Liver (tissue), 8 donors: ENCODE measurements at regions not wholly inside any gene's neighbourhood (a gene's known extent, or its start where the extent isn't known, plus 50 kb on each side); places are given as distances from the start of the nearest gene placed in this dataset.

ENCODE experiments used
- DNase-seq: peaks from one replicate; pipeline ENCODE4 v3.0.0-alpha.2; 2017; ENCODE audit warnings: low spot score
- H3K27ac ChIP-seq, 2 donors: one replicate each; pipeline ENCODE4 v1.7.0; 2013; ENCODE audit warnings: inconsistent platforms in 2 of 2, low read length in 2 of 2, control low read depth in 1 of 2, low read depth in 1 of 2, mild to moderate bottlenecking in 1 of 2
- H3K27me3 ChIP-seq, 4 donors: one replicate each; pipeline versions ENCODE4 v1.6.1 to v1.7.0; 2013; ENCODE audit warnings: low read length in 3 of 4, inconsistent platforms in 1 of 4, mild to moderate bottlenecking in 1 of 4, moderate library complexity in 1 of 4; ENCODE audit not compliant: control insufficient read depth in 4 of 4, insufficient read depth in 4 of 4
- H3K36me3 ChIP-seq, 4 donors: one replicate each; pipeline versions ENCODE4 v1.6.1 to v1.7.0; 2013; ENCODE audit warnings: low read length in 3 of 4, mild to moderate bottlenecking in 3 of 4, low read depth in 1 of 4, moderate library complexity in 1 of 4; ENCODE audit not compliant: control insufficient read depth in 4 of 4, insufficient read depth in 3 of 4
- H3K4me1 ChIP-seq, 4 donors: one replicate each; pipeline versions ENCODE4 v1.6.1 to v1.7.0; 2013; ENCODE audit warnings: low read length in 3 of 4, mild to moderate bottlenecking in 3 of 4, moderate library complexity in 1 of 4; ENCODE audit not compliant: control insufficient read depth in 4 of 4, insufficient read depth in 4 of 4
- H3K4me3 ChIP-seq, 3 donors: one replicate each; pipeline versions ENCODE4 v1.6.1 to v1.7.0; 2013; ENCODE audit warnings: low read length in 3 of 3, control low read depth in 1 of 3, low read depth in 1 of 3, mild to moderate bottlenecking in 1 of 3
- H3K9ac ChIP-seq, 2 donors: one replicate each; pipeline ENCODE4 v1.7.0; 2013; ENCODE audit warnings: low read length in 2 of 2, mild to moderate bottlenecking in 2 of 2, moderate library complexity in 2 of 2, control low read depth in 1 of 2, low read depth in 1 of 2
- H3K9me3 ChIP-seq, 4 donors: one replicate each; pipeline versions ENCODE4 v1.6.1 to v1.7.0; 2013; ENCODE audit warnings: low read length in 3 of 4; ENCODE audit not compliant: control insufficient read depth in 4 of 4
- EGR1 ChIP-seq, 2 donors: IDR thresholded peaks; 2 replicates each; pipeline ENCODE4 v1.6.1; 2016 to 2018; ENCODE audit warnings: antibody characterized with exemption in 2 of 2, low read depth in 2 of 2
- FOXA1 ChIP-seq: IDR thresholded peaks from 2 replicates; pipeline ENCODE4 v1.6.1; 2016; ENCODE audit warnings: antibody characterized with exemption
- GABPA ChIP-seq, 2 donors: IDR thresholded peaks in 1 of 2; conservative IDR thresholded peaks in 1 of 2; 2 replicates each; pipeline ENCODE4 v1.6.1; 2016; ENCODE audit warnings: antibody characterized with exemption in 2 of 2, mild to moderate bottlenecking in 1 of 2, moderate library complexity in 1 of 2
- HNF4A ChIP-seq, 2 donors: conservative IDR thresholded peaks; 2 replicates each; pipeline ENCODE4 v1.6.1; 2016; ENCODE audit warnings: antibody characterized with exemption in 2 of 2, mild to moderate bottlenecking in 2 of 2
- HNF4G ChIP-seq: IDR thresholded peaks from 2 replicates; pipeline ENCODE4 v1.6.1; 2016; ENCODE audit warnings: antibody characterized with exemption
- JUND ChIP-seq, 2 donors: IDR thresholded peaks; 2 replicates each; pipeline ENCODE4 v1.6.1; 2016; ENCODE audit warnings: antibody characterized with exemption in 2 of 2
- NR2F2 ChIP-seq: IDR thresholded peaks from 2 replicates; pipeline ENCODE4 v1.6.1; 2016; ENCODE audit warnings: antibody characterized with exemption
- RAD21 ChIP-seq, 2 donors: IDR thresholded peaks; 2 replicates each; pipeline ENCODE4 v1.6.1; 2016; ENCODE audit warnings: antibody characterized with exemption in 2 of 2, mild to moderate bottlenecking in 2 of 2
- RXRA ChIP-seq, 2 donors: IDR thresholded peaks; 2 replicates each; pipeline ENCODE4 v1.6.1; 2017 to 2018; ENCODE audit warnings: antibody characterized with exemption in 2 of 2, mild to moderate bottlenecking in 1 of 2
- SP1 ChIP-seq: IDR thresholded peaks from 2 replicates; pipeline ENCODE4 v1.6.1; 2018; ENCODE audit warnings: antibody characterized with exemption, mild to moderate bottlenecking
- YY1 ChIP-seq: IDR thresholded peaks from 2 replicates; pipeline ENCODE4 v1.6.1; 2016; ENCODE audit warnings: antibody characterized with exemption, mild to moderate bottlenecking
- WGBS: extraction: QIAGEN DNeasy Blood & Tissue Kit; methylation state at CpG from one replicate; pipeline ENCODE4 v1.1.7; 2013; 5-methylcytosine and 5-hydroxymethylcytosine counted together
- TF ChIP-seq, protein P1 (sequence below): IDR thresholded peaks from 2 replicates; pipeline ENCODE4 v1.6.1; 2016; ENCODE audit warnings: antibody characterized with exemption, mild to moderate bottlenecking
- TF ChIP-seq, protein P2 (sequence below): IDR thresholded peaks from 2 replicates; pipeline ENCODE4 v1.6.1; 2016; ENCODE audit warnings: antibody characterized with exemption
- TF ChIP-seq, protein P3 (sequence below): IDR thresholded peaks from 2 replicates; pipeline ENCODE4 v1.6.1; 2016; ENCODE audit warnings: antibody characterized with exemption
- TF ChIP-seq, protein P4 (sequence below): IDR thresholded peaks from 2 replicates; pipeline ENCODE4 v1.6.1; 2016; ENCODE audit warnings: antibody characterized with exemption
- TF ChIP-seq, protein P5 (sequence below): fragments of 150-350 bp; IDR thresholded peaks from 2 replicates; pipeline ENCODE4 v1.5.1; 2017; ENCODE audit warnings: improper control_type of control experiment, low read depth, low read length; ENCODE audit not compliant: missing input control
- donor health status: healthy.
- donor health status: healthy.
- donor health status: healthy.
- donor health status: healthy.
- donor health status: healthy.

DNA sequence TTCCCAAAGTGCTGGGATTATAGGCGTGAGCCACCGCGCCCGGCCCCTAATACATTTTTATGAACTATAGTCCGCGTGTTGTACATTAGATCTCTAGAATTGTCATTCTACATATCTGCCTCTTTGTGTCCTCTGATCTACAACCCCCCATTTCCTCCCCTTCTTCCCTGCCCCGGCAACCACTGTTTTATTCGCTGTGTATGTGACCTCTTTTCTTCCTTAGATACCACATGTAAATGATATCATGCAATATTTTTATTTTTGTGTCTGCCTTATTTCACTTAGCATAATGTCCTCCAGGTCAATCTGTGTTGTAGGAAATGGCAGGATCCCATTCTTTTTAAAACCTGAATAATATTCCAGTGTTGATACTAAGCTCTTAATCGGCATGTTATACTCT lies 99.5 kb upstream of the NRIP1 start (continued):
- TF ChIP-seq, protein P1, sequence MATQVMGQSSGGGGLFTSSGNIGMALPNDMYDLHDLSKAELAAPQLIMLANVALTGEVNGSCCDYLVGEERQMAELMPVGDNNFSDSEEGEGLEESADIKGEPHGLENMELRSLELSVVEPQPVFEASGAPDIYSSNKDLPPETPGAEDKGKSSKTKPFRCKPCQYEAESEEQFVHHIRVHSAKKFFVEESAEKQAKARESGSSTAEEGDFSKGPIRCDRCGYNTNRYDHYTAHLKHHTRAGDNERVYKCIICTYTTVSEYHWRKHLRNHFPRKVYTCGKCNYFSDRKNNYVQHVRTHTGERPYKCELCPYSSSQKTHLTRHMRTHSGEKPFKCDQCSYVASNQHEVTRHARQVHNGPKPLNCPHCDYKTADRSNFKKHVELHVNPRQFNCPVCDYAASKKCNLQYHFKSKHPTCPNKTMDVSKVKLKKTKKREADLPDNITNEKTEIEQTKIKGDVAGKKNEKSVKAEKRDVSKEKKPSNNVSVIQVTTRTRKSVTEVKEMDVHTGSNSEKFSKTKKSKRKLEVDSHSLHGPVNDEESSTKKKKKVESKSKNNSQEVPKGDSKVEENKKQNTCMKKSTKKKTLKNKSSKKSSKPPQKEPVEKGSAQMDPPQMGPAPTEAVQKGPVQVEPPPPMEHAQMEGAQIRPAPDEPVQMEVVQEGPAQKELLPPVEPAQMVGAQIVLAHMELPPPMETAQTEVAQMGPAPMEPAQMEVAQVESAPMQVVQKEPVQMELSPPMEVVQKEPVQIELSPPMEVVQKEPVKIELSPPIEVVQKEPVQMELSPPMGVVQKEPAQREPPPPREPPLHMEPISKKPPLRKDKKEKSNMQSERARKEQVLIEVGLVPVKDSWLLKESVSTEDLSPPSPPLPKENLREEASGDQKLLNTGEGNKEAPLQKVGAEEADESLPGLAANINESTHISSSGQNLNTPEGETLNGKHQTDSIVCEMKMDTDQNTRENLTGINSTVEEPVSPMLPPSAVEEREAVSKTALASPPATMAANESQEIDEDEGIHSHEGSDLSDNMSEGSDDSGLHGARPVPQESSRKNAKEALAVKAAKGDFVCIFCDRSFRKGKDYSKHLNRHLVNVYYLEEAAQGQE, result no peak
- TF ChIP-seq, protein P2, sequence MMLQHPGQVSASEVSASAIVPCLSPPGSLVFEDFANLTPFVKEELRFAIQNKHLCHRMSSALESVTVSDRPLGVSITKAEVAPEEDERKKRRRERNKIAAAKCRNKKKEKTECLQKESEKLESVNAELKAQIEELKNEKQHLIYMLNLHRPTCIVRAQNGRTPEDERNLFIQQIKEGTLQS, result no peak

DNA sequence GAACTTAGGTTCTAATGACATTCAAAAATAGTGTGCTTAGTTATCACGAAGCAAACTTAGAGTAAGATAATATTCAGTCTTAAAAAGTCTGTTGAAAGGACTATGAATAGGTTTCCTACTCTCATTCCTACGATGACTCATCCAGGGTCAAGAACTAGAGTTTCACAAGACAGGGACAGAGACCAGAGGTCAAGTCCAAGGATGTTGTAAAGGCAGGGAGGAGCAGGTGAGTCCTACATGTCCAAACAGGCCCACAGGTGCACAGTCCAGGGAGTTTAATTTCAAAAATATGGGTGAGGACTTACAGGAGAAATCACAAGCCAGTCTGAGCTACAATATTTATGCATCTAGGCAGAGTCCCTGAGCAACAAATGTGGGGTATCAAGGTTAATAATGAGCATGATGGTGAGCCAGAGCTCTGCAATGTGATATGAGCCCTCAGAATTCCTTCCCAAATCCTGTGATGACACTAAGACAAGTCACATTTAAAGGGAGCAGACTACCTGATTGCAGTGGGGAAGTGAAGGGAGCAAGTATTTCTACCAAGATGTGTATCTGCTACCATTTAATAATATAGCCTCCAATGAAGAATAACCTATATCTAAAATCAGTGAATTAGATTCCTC lies 100.0 kb upstream of the NRIP1 start:
- TF ChIP-seq JUND (IDR thresholded peaks at IDR 0.05) (no peak), RXRA (IDR thresholded peaks at IDR 0.05) (no peak), RAD21 (IDR thresholded peaks at IDR 0.05) (no peak), YY1 (no peak), NR2F2 (no peak), SP1 (no peak), GABPA (IDR thresholded peaks at IDR 0.05 in 1 of 2, conservative IDR thresholded peaks at IDR 0.05 in 1 of 2) (no peak), HNF4G (no peak), EGR1 (IDR thresholded peaks at IDR 0.05; ENCODE audit: low read depth in 2 of 2) (no peak)
- TF ChIP-seq, protein P3, sequence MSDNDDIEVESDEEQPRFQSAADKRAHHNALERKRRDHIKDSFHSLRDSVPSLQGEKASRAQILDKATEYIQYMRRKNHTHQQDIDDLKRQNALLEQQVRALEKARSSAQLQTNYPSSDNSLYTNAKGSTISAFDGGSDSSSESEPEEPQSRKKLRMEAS, result no peak
- TF ChIP-seq, protein P4, sequence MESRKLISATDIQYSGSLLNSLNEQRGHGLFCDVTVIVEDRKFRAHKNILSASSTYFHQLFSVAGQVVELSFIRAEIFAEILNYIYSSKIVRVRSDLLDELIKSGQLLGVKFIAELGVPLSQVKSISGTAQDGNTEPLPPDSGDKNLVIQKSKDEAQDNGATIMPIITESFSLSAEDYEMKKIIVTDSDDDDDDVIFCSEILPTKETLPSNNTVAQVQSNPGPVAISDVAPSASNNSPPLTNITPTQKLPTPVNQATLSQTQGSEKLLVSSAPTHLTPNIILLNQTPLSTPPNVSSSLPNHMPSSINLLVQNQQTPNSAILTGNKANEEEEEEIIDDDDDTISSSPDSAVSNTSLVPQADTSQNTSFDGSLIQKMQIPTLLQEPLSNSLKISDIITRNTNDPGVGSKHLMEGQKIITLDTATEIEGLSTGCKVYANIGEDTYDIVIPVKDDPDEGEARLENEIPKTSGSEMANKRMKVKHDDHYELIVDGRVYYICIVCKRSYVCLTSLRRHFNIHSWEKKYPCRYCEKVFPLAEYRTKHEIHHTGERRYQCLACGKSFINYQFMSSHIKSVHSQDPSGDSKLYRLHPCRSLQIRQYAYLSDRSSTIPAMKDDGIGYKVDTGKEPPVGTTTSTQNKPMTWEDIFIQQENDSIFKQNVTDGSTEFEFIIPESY, result no peak
- no peaks in the 10 kb centered on the region for H3K27me3 ChIP-seq
- no peak overlapping the region for H3K4me3 ChIP-seq
- no peak overlapping the region for H3K9ac ChIP-seq
- no peak for DNase-seq
- H3K36me3 ChIP-seq, result no peaks in the 10 kb centered on the region
- no peaks in the 10 kb centered on the region for H3K4me1 ChIP-seq
- H3K9me3 ChIP-seq, result no peaks in the 10 kb centered on the region
- 66% methylated on average over 2 of the region's 2 CpGs for WGBS
- H3K27ac ChIP-seq, result no peak overlapping the region

DNA sequence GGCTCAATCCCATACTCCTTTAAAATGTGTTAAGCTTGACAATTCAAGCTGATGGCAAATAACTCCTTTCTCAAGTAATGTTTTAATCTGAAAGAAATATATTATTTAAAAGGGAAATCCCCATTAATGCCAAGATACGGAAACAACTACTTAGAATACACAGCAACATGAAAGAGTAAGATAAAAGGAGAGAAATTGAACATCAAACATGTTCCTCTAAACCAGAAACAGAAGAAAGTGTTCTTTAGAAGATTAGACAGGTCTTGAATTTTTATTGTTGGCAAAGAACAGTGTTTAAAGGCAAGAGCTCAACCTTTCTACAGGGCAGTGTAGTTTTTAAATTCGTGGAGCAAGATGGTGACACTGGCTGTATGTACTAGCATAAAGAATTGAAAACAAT lies 105.8 kb upstream of the NRIP1 start:
- Histone ChIP-seq H3K27ac (no peak overlapping the region), H3K4me3 (no peak overlapping the region), H3K4me1 (no peaks in the 10 kb centered on the region), H3K36me3 (no peaks in the 10 kb centered on the region), H3K9me3 (no peaks in the 10 kb centered on the region), H3K9ac (no peak overlapping the region), H3K27me3 (no peaks in the 10 kb centered on the region)
- WGBS, result 83% methylated on average over 2 of the region's 2 CpGs
- no peak for DNase-seq
- TF ChIP-seq, protein P5, sequence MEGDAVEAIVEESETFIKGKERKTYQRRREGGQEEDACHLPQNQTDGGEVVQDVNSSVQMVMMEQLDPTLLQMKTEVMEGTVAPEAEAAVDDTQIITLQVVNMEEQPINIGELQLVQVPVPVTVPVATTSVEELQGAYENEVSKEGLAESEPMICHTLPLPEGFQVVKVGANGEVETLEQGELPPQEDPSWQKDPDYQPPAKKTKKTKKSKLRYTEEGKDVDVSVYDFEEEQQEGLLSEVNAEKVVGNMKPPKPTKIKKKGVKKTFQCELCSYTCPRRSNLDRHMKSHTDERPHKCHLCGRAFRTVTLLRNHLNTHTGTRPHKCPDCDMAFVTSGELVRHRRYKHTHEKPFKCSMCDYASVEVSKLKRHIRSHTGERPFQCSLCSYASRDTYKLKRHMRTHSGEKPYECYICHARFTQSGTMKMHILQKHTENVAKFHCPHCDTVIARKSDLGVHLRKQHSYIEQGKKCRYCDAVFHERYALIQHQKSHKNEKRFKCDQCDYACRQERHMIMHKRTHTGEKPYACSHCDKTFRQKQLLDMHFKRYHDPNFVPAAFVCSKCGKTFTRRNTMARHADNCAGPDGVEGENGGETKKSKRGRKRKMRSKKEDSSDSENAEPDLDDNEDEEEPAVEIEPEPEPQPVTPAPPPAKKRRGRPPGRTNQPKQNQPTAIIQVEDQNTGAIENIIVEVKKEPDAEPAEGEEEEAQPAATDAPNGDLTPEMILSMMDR, result no peak
- TF ChIP-seq RAD21 (IDR thresholded peaks at IDR 0.05) (no peak), HNF4A (conservative IDR thresholded peaks at IDR 0.05) (no peak), EGR1 (IDR thresholded peaks at IDR 0.05; ENCODE audit: low read depth in 2 of 2) (no peak), JUND (IDR thresholded peaks at IDR 0.05) (no peak), FOXA1 (no peak), NR2F2 (no peak)
